ENCODE measurements at regions not wholly inside any gene's neighbourhood (a gene's known extent, or its start where the extent isn't known, plus 50 kb on each side); places are given as distances from the start of the nearest gene placed in this dataset.

- TF ChIP-seq CTCF (IDR thresholded peaks at IDR 0.05; ENCODE audit: low read depth, low read length): no peak
- ChIA-PET POLR2A (no interaction called here), CTCF (no interaction called here)
- no peak for DNase-seq (ENCODE audit: low read depth, low spot score)
- Histone ChIP-seq H3K4me3 (ENCODE audit: low read depth, low read length) (no peak overlapping the region), H3K27ac (ENCODE audit: low read depth, low read length) (no peak overlapping the region), H3K9me3 (ENCODE audit: control insufficient read depth, insufficient read depth, low read length) (peaks cover 49% of the 10 kb centered on the region), H3K27me3 (ENCODE audit: control insufficient read depth, insufficient read depth, low read length) (no peaks in the 10 kb centered on the region)
Observed at GRCh38 chr16:5496013-5496412, 398.4 kb upstream of the EEF2KMT start.

- no peak overlapping the region for H3K4me3 ChIP-seq (ENCODE audit: low read depth, low read length)
- 0 out of 2 replicates have a peak, but pooled peaks have one; percentile 9 for TF ChIP-seq CTCF (IDR thresholded peaks at IDR 0.05; ENCODE audit: low read depth, low read length)
- POLR2A ChIA-PET: no interaction called here
Observed at GRCh38 chr16:5490499-5490898, 392.9 kb upstream of the EEF2KMT start.

GRCh38 chr16:5488581-5488980 is 391.0 kb upstream of the EEF2KMT start:
- POLR2A ChIA-PET: no interaction called here
- no peak for DNase-seq (ENCODE audit: low read depth, low spot score)
- H3K27ac ChIP-seq (ENCODE audit: low read depth, low read length): no peak overlapping the region
- H3K27me3 ChIP-seq (ENCODE audit: control insufficient read depth, insufficient read depth, low read length): no peaks in the 10 kb centered on the region
- TF ChIP-seq CTCF (IDR thresholded peaks at IDR 0.05; ENCODE audit: low read depth, low read length): no peak
- no peak overlapping the region for H3K4me3 ChIP-seq (ENCODE audit: low read depth, low read length)
- peaks cover 37% of the 10 kb centered on the region for H3K9me3 ChIP-seq (ENCODE audit: control insufficient read depth, insufficient read depth, low read length)
- CTCF ChIA-PET: no interaction called here

More at GRCh38 chr16:5490499-5490898, 392.9 kb upstream of the EEF2KMT start:
- CTCF ChIA-PET: no interaction called here
- Histone ChIP-seq H3K27ac (ENCODE audit: low read depth, low read length) (no peak overlapping the region), H3K9me3 (ENCODE audit: control insufficient read depth, insufficient read depth, low read length) (peaks cover 34% of the 10 kb centered on the region), H3K27me3 (ENCODE audit: control insufficient read depth, insufficient read depth, low read length) (no peaks in the 10 kb centered on the region)
- DNase-seq (ENCODE audit: low read depth, low spot score): no peak

- Histone ChIP-seq H3K27me3 (ENCODE audit: control insufficient read depth, insufficient read depth, low read length) (no peaks in the 10 kb centered on the region), H3K9me3 (ENCODE audit: control insufficient read depth, insufficient read depth, low read length) (peaks cover 37% of the 10 kb centered on the region), H3K4me3 (ENCODE audit: low read depth, low read length) (no peak overlapping the region), H3K27ac (ENCODE audit: low read depth, low read length) (no peak overlapping the region)
- CTCF ChIA-PET: no interaction called here
- POLR2A ChIA-PET: no interaction called here
- no peak for TF ChIP-seq CTCF (IDR thresholded peaks at IDR 0.05; ENCODE audit: low read depth, low read length)
- no peak for DNase-seq (ENCODE audit: low read depth, low spot score)
Observed at GRCh38 chr16:5487728-5488127, 390.1 kb upstream of the EEF2KMT start.

GRCh38 chr16:5482256-5482655 is 384.7 kb upstream of the EEF2KMT start:
- Histone ChIP-seq H3K27me3 (ENCODE audit: control insufficient read depth, insufficient read depth, low read length) (no peaks in the 10 kb centered on the region), H3K4me3 (ENCODE audit: low read depth, low read length) (no peak overlapping the region), H3K9me3 (ENCODE audit: control insufficient read depth, insufficient read depth, low read length) (peaks cover 49% of the 10 kb centered on the region), H3K27ac (ENCODE audit: low read depth, low read length) (no peak overlapping the region)
- CTCF ChIA-PET: no interaction called here
- POLR2A ChIA-PET: no interaction called here
- no peak for TF ChIP-seq CTCF (IDR thresholded peaks at IDR 0.05; ENCODE audit: low read depth, low read length)
- no peak for DNase-seq (ENCODE audit: low read depth, low spot score)
